ENCODE measurements at regions not wholly inside any gene's neighbourhood (a gene's known extent, or its start where the extent isn't known, plus 50 kb on each side); places are given as distances from the start of the nearest gene placed in this dataset.

GRCh38 chr16:50925758-50926357 lies 184.0 kb downstream of the CYLD start:
- TF ChIP-seq CTCF (IDR thresholded peaks at IDR 0.05) (no peak), POLR2A (IDR thresholded peaks at IDR 0.05) (no peak)
